ENCODE measurements at regions not wholly inside any gene's neighbourhood (a gene's known extent, or its start where the extent isn't known, plus 50 kb on each side); places are given as distances from the start of the nearest gene placed in this dataset.

GRCh38 chr17:70520956-70521355, 351.6 kb downstream of the KCNJ2 start:
- Mint-ChIP-seq H3K9me3 (ENCODE audit: insufficient read depth) (no peaks in the 10 kb centered on the region), H3K27me3 (no peaks in the 10 kb centered on the region), H3K4me1 (no peaks in the 10 kb centered on the region), H3K4me3 (no peak overlapping the region), H3K27ac (no peak overlapping the region)
- H4K20me1 ChIP-seq (ENCODE audit: control insufficient read depth, insufficient read depth, low read length, poor library complexity, severe bottlenecking), result no peaks in the 10 kb centered on the region
- no peak overlapping the region for H3K9ac ChIP-seq (ENCODE audit: low read length)
- no peak for ATAC-seq (ENCODE audit: low read depth)
- H3K36me3 ChIP-seq (replicated peaks in 1 of 2; ENCODE audit: control extremely low read depth in 1 of 2, control insufficient read depth in 1 of 2, extremely low read depth in 1 of 2, insufficient read depth in 2 of 2, low read length in 1 of 2), result no peaks in the 10 kb centered on the region
- no peak overlapping the region for H3K4me2 ChIP-seq (replicated peaks; ENCODE audit: low read depth, low read length, poor library complexity, severe bottlenecking)
- POLR2A ChIA-PET, result no interaction called here
- H3K9me3 ChIP-seq (ENCODE audit: control extremely low read depth in 1 of 3, control insufficient read depth in 2 of 3, insufficient read depth in 1 of 3, low read length in 2 of 3), result no peaks in the 10 kb centered on the region
- intact Hi-C loops (cut with micrococcal nuclease), result no loop called here
- no peaks in the 10 kb centered on the region for H3K4me1 ChIP-seq (ENCODE audit: control insufficient read depth in 2 of 2, insufficient read depth in 2 of 2, low read length in 2 of 2)
- no CpG with 5 or more reads among the region's 4 CpGs for WGBS (ENCODE audit: insufficient coverage)
- H3K79me2 ChIP-seq (ENCODE audit: control insufficient read depth, insufficient read depth, low read length), result no peaks in the 10 kb centered on the region
- H2AFZ ChIP-seq (ENCODE audit: insufficient read depth, low read depth, low read length, poor library complexity, severe bottlenecking), result no peak overlapping the region
- TF ChIP-seq EZH2 (IDR thresholded peaks at IDR 0.05; ENCODE audit: borderline replicate concordance, insufficient read depth, low read depth, low read length, poor library complexity, severe bottlenecking) (no peak), CTCF (IDR thresholded peaks at IDR 0.05) (no peak)
- no peaks in the 10 kb centered on the region for H3K27me3 ChIP-seq (replicated peaks in 1 of 4; ENCODE audit: control extremely low read depth in 1 of 4, control insufficient read depth in 3 of 4, insufficient read depth in 4 of 4, low read length in 3 of 4)
- no peak for DNase-seq
- CTCF ChIA-PET, result no interaction called here
- H3K27ac ChIP-seq (ENCODE audit: low read length in 2 of 2), result no peak overlapping the region
- no peak overlapping the region for H3K4me3 ChIP-seq (ENCODE audit: control extremely low read depth in 1 of 5, extremely low read depth in 1 of 5, insufficient read depth in 1 of 5, low read depth in 2 of 5, low read length in 4 of 5)

- no peak overlapping the region for H3K4me3 ChIP-seq (ENCODE audit: control extremely low read depth in 1 of 5, extremely low read depth in 1 of 5, insufficient read depth in 1 of 5, low read depth in 2 of 5, low read length in 4 of 5)
- Mint-ChIP-seq H3K4me3 (no peak overlapping the region), H3K27ac (no peak overlapping the region), H3K9me3 (ENCODE audit: insufficient read depth) (no peaks in the 10 kb centered on the region), H3K4me1 (peaks cover 2% of the 10 kb centered on the region), H3K27me3 (no peaks in the 10 kb centered on the region)
- no peaks in the 10 kb centered on the region for H3K79me2 ChIP-seq (ENCODE audit: control insufficient read depth, insufficient read depth, low read length)
- H3K27ac ChIP-seq (ENCODE audit: low read length in 2 of 2), result no peak overlapping the region
- POLR2A ChIA-PET, result no interaction called here
- DNase-seq (no peak), ATAC-seq (ENCODE audit: low read depth) (no peak)
- no peaks in the 10 kb centered on the region for H3K27me3 ChIP-seq (replicated peaks in 1 of 4; ENCODE audit: control extremely low read depth in 1 of 4, control insufficient read depth in 3 of 4, insufficient read depth in 4 of 4, low read length in 3 of 4)
- no peaks in the 10 kb centered on the region for H4K20me1 ChIP-seq (ENCODE audit: control insufficient read depth, insufficient read depth, low read length, poor library complexity, severe bottlenecking)
- H3K4me1 ChIP-seq (ENCODE audit: control insufficient read depth in 2 of 2, insufficient read depth in 2 of 2, low read length in 2 of 2), result peaks cover under 1 to 2% of the 10 kb centered on the region in 2 donors
- H2AFZ ChIP-seq (ENCODE audit: insufficient read depth, low read depth, low read length, poor library complexity, severe bottlenecking), result no peak overlapping the region
- H3K9me3 ChIP-seq (ENCODE audit: control extremely low read depth in 1 of 3, control insufficient read depth in 2 of 3, insufficient read depth in 1 of 3, low read length in 2 of 3), result no peaks in the 10 kb centered on the region
- no peaks in the 10 kb centered on the region for H3K36me3 ChIP-seq (replicated peaks in 1 of 2; ENCODE audit: control extremely low read depth in 1 of 2, control insufficient read depth in 1 of 2, extremely low read depth in 1 of 2, insufficient read depth in 2 of 2, low read length in 1 of 2)
- WGBS (ENCODE audit: insufficient coverage), result 23% methylated on average over 1 of the region's 3 CpGs
- intact Hi-C loops (cut with micrococcal nuclease), result no loop called here
- no peak overlapping the region for H3K4me2 ChIP-seq (replicated peaks; ENCODE audit: low read depth, low read length, poor library complexity, severe bottlenecking)
- no peak overlapping the region for H3K9ac ChIP-seq (ENCODE audit: low read length)
- CTCF ChIA-PET, result no interaction called here
- TF ChIP-seq CTCF (IDR thresholded peaks at IDR 0.05) (no peak), EZH2 (IDR thresholded peaks at IDR 0.05; ENCODE audit: borderline replicate concordance, insufficient read depth, low read depth, low read length, poor library complexity, severe bottlenecking) (no peak)
These were observed 352.5 kb downstream of the KCNJ2 start for GRCh38 chr17:70521821-70522256.

Measured in B cell (primary cell).